Muscle of back (tissue), 3 donors: ENCODE measurements at regions not wholly inside any gene's neighbourhood (a gene's known extent, or its start where the extent isn't known, plus 50 kb on each side); places are given as distances from the start of the nearest gene placed in this dataset.
A peak's percentile ranks its signal among the peaks of the same experiment; 100 is the strongest.

Experiments
- DNase-seq, 3 donors: peaks; one replicate each; pipeline versions ENCODE4 v3.0.0 to v3.0.0-alpha.2; 2013

DNA sequence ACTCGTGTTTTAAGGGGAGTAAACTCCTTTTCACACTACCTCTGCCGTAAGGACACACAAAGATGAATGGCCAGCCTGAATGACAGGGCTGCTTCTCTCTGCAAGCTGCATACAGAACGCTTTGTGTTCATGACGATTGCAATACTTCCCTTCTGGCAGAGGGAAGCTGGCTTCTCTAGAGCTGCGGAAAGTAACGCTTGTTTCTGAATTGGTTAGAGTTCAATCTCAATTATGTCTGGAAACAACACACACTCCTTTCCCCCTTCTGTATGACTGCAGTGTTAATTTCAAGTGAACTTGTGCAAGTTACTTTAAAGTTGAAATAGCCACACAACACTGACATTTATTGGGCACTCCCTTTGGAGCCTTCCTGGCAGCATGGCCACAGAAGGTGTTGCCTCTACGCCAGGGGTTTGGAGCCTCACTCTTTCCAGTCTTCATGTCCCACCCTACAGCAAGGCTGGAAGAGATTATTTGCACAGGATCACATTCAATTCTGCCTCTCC is 242.6 kb downstream of the NDFIP2 start:
- peak; percentile 71 to 90 (median 78) for DNase-seq

DNA sequence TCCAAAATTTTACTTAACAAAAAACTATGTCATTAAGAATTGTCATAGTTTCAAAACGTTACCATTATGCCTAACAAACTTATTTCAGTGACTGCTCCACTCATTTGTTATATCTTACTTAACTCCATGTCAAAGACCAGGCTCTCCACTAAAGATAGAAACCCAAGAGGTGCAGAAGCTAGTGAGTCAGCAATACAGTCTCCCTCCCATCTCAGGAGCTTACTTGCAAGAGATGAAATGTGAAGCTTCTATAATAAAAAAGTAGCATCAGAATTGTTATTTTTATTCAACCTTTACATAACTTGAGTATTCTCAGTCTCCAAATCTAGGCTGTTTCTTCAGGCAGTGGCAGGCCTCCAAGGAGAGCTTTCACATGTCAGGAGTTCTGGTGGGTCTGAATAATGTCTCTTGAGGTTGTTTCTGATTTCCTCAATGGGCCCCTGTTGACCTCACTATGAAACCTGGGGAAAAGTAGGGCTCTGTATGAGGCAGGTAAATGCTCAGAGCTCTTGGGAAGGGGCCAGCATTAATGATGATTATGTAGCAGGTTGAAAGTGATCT is 242.0 kb downstream of the NDFIP2 start:
- no peak for DNase-seq

DNA sequence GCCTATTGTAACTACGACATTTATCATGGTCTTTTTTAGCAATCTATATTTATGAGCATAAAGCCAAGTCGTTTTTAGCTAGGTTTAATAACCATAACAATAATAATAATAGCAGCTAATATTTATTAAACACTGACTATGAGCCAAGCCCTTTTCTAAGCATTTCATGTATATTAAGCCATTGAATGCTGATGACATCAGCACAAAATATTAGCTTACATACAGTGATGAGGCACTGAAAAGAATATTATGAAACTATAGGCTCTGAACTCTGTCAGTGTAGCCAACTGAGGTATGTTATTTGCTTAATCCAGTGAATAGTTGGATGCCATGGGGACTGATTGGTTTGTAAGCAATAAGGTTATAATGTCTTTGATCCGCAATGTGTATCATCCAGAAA is 235.2 kb downstream of the NDFIP2 start:
- DNase-seq = no peak

DNA sequence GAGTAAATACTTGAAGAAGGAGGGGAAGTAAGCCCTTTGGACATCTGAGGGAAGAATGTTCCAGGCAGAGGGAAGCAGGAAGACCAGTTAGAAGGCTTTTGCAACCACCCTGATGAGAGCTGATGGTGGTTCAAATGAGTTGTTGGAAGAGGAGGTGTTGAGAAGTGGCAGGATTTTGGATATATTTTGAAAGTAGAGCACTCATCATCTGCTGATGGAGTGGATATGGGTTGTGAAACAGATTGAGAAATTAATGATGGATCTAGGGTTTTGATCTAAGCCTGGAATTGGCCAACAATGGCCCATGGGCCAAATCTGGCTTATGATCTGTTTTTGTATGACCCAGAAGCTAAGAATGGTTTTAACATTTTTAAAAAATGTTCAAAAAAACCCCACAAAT is 230.7 kb downstream of the NDFIP2 start:
- DNase-seq = no peak

DNA sequence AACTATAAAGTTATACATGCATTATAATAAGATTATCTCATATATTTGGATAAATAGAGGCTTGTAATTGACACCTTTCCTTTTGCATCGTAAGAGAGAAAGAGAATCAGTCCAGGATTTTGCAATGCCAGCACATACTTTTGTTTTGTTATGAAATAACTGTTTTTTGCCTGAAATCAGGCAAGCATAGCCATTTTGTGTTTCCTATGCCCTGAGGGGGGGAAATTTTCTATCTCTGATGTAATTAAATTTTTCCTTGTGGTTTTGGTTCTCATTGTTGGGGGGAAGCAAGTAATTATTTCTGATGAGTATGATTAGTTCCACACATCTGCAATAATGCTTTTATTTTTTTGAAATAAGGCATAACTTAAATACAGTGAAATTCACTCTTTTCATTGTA is 229.4 kb downstream of the NDFIP2 start:
- DNase-seq = no peak

DNA sequence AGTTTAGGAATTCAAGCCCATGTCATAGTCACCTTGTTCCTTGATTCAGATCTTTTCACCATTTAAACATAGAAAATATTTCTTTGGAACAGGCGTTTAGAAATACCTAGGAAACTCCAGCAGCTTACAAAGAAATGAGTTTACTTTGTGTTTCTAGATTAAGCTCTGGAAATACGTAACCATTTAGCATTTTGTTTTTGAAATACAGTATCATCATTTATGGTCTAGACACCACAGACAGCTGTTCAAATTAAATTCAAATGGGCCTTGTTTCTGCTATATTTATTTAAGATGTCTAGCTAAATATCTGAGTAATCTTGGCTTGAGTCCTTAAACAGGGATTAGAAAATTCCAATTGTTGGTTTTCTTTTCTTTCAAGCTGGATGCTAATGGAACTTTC is 228.5 kb downstream of the NDFIP2 start:
- peak in 1 of 3 donors; percentile 32 for DNase-seq

DNA sequence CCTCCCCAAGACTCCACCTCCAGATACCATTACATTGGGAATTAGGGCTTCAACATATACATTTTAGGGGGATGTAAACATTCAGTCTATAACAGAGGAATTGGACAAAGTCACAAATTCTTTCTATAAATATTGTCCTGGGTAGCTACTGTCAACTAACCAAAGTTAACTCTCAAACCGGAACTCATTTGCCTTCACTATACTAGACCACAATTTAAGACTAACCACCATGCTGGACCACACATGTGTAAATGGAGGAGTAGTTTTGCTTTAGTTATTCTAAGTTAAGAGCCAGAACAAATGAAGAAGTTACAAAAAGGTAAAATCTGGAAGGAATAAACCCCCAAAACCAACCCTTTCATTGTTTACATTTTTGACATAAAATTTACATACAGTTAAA is 222.8 kb downstream of the NDFIP2 start:
- no peak for DNase-seq

DNA sequence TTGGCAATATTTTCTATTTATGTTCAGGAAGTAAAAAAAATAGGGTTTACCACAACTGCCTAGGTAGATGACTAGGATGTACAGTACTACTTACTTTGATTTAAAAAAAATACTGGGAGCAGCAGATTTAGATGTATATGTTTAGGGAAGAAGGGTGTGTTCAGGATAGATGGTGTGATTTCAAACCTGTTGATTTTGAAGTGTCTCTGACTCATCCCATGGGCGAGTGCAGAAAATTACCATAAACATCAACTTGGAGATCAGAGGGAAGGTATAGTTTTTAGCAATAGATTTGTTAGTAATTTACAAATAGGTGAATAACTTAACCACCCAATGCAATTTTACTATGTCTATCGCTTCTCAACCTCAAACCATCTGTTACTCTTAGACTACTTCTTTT is 214.8 kb downstream of the NDFIP2 start:
- no peak for DNase-seq

DNA sequence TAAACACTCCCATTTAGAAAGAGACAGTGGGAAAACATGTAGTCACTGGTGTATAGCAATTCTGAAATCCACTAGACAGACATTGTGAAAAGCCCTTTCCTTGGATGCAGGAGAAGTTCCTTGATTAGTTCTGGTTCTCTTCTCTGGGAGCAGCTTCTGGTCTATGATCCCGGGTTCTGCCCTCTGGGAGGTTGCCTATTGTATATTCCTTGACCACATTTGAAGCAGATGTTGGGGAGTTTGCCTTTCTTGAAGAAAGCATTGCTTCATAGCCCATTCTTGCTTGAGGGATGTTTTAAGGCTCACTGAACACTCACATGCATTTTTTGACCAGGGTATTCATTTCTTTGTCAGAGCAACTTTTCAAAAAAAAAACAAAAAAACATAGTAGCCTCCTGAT is 211.9 kb downstream of the NDFIP2 start:
- no peak for DNase-seq

DNA sequence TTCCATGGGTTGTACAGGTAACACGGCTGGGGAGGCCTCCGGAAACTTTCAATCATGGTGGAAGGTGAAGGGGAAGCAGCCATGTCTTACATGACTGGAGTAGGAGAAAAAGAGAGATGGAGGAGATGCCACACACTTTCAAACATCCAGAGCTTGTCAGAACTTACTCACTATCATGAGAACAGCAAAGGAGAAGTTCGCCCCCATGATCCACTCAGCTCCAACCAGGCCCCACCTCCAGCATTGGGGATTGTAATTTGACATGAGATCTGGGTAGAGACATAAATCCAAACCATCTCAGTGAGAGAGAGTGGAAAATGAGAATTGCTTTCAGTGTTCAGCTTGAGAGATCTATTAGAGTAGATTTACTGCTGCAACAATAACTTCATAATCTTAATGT is 210.9 kb downstream of the NDFIP2 start:
- DNase-seq = no peak

DNA sequence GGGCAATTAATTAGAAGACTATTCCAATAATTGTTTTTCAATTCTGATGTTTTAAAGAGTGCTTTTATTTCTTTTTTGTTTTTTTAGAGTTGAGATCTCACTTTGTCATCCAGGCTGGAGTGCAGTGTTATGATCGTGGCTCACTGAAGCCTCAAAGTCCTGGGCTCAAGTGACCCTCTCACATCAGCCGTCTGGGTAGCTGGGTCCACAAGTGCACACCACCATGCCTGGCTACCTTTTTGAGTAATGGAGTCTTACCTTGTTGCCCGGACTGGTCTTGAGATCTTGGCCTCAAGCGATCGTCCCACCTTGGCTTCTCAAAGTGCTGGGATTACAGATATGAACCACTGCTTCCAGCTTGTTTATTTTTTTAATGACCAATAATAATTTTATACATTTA is 207.8 kb downstream of the NDFIP2 start:
- no peak for DNase-seq

DNA sequence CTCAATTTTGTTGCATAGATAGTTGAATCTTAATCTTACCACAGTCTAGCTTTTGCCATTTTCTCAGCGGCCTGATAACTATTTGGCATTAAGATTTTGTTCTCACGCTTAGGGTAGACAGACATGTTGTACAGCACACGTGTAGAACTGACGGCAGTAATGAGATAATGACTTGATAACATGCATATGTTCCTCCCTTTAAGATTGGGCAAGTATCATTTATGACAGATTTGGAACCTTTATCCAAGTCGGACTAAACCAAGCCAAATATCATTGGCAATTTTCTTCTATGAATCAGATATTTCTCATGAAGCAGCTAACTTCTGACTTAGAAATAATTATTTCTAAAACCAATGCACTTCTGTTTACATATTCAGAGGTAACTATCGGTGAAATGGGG is 205.5 kb downstream of the NDFIP2 start:
- DNase-seq = no peak

DNA sequence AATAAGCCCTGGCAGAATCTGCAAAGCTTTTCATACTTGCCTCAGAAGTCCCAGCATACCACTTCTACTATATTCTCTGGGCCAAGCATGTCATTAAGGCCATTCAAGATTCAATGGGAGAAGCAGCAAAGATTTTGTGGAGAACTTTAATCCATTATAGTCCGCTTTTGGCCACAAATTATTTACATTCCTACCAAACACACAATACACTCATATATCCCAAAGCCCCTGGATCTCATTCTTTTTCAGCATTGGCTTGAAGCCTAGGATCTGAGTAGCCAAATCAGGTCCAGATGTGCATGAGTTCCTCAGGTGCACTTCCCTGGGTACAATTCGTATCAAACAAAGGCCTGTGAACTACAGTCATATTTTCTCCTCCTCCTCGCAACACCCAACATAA is 203.4 kb downstream of the NDFIP2 start:
- no peak for DNase-seq

DNA sequence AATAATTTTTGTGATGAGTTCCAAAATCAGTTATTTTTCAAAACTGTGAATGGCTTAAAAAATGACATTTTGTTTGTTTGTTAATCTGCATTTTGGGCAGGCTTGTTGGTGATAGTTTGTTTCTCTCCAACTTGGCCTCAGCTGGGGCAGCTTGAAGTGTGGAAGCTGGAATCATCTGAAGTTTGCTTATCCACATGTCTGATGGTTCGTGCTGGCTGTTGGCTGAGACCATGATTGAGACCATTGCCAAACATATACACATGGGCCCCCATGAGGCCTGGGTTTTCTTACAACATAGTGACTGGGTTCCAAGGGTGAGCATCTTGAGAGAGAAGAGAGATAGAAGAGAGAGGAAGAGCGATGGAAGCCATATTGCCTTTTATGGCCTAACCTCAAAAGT is 201.2 kb downstream of the NDFIP2 start:
- no peak for DNase-seq

DNA sequence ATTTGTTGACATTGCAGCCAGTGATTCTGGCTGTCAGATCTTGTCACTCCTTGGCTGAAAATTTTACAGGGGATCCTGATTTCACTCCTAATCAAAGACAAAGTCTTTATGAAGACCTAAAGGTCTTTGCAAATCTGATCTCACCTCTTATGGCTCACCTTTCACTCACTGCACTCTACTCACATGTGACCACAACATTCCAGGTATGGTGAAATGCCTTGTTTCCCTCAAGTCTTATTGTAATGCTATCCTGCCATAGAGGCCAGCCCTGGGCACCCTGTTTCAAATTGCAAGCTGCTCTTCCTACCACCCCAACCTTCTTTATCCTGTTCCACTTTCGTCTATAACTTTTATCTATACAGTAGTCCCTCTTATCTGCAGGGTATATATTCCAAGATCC is 200.1 kb downstream of the NDFIP2 start:
- DNase-seq = no peak

DNA sequence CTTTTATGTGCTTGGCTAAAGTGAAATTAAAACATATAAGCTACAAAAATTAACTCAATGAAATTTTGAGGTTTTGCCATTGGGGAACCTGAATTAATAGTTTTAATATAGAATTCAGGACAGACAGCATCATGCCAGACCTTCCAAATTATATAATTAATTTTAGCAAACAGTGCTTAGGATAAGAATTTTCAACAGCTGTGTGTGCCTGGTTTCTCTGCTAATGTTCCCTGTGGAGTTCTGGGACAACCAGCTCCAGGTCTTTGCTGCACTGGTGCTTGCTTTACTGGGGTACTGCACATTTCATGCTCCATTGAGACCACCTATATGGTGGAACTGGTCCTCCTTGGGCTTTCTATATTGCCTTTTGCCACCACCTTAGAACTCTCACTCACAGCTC is 199.5 kb downstream of the NDFIP2 start:
- DNase-seq = no peak

DNA sequence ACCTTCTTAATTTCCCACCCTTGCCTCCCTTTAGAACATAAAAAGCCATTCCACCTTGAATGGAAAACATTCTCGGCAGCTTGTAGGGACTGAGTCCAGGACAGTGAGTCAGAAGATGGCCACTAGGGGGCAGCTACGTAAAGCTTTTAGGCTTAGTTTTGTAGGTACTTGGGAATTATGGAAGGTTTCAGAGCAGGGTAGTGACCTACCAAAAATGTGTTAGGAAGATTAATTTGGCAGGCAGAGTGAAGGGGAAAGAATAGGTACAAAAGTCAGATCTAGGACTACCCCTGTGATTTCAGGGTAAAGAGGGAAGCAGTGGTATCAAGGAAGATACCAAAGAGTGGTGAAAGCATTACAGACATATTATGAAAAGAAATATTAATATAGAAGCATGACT is 198.4 kb downstream of the NDFIP2 start:
- peak; percentile 55 to 76 (median 62) for DNase-seq

DNA sequence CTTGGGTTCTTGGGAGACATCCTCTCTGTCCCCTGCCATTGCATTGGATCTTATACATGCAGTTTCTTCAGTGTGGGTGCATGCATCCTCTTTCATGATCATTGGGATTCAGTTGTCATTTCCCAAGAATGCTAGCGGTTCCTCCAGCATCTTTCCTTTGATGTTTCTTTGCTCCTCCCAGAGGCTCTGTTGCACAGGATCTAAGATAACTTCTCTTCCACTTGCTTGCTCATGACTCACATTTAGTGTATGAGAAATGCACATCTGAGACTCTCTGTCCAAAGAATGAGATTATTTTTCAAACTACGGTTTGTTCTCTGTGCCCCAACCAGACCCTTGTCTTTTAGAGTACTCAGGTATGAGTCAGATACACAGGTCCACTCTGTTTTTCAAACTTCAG is 197.1 kb downstream of the NDFIP2 start:
- DNase-seq = no peak

DNA sequence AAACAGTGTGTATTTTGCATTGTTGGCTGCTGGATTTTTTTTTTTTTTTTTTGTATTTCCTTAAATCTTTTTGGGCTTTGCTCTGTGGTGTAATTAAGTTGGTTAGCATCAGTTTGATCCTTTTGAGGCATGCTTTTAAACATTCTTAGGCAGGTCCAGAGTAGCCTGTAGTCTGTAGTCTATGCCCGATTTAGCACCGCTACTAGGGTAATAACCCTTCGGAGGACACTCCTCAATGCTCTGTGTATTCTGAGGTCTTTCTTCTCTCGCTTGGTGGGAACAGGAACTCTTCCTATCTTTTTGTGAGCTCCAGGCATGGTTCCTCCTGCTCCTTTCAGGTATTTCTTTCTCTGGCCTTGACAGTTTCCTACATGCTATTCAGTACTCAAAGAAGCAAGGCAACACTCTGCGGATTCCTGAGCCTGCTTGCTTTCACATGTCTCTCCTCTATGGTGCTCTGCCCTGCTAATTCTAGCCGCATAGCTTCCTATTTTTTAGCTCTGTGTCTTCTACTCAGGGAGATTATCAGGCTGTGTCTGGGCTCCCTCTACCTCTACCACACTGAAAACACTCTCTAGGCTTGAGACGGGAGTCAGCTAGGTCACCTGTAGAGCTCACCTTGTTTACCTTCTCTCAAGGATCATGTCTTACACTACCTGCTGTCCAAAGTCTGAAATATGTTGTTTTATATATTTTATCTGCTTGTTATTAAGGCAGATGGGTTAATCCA is 195.1 kb downstream of the NDFIP2 start:
- no peak for DNase-seq

DNA sequence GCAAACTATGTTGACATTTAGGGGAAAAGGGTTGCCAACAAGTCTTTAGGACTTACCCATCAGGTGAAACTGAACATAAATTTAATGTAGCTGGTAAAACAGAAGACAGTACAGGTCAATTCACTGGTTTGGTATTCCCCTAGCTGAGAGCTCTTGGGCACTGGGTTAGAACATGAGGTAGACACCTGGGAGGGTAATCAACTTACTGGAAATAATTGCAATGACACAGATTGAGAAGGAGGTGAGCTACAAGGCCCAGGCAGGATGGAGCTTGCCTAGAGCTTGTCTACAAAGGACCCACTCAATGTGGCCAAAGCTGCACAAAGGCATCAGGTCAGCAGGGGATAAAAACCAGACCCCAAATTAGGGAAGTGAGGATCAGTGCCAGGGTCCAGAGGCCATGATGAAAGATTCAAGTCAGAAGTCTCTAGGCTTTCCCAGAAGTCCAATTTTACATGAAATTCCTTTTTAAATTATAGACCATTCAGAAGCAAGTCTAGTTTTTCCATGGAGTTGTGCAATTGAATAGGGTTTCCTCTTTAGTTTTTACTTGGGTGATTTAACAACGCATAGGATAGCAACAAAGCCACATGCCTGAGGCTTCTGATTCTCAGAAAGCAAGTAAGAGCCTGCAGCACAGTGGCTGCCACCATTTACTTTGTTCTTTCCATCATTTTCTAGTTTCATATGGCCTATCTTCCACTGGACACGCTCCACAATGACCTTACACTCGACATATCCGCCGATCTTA is 194.0 kb downstream of the NDFIP2 start:
- DNase-seq = no peak

DNA sequence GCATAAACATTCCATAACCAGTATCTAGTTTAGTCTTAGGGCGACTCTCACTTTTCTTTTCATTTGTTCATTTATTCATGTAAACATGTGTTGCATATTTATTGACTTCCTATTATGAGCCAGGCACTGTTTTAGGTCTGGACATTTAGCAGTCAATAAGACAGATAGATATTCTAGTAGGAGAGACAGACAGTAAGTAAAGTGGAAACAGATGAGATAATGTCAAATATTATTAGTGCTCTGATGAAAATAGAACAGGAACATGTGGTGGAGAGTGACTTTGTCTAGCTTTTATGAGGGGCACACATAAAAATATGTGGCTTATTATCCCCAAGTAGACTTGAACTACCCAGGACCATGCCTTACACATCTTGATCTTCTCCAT is 193.0 kb downstream of the NDFIP2 start:
- DNase-seq = no peak

DNA sequence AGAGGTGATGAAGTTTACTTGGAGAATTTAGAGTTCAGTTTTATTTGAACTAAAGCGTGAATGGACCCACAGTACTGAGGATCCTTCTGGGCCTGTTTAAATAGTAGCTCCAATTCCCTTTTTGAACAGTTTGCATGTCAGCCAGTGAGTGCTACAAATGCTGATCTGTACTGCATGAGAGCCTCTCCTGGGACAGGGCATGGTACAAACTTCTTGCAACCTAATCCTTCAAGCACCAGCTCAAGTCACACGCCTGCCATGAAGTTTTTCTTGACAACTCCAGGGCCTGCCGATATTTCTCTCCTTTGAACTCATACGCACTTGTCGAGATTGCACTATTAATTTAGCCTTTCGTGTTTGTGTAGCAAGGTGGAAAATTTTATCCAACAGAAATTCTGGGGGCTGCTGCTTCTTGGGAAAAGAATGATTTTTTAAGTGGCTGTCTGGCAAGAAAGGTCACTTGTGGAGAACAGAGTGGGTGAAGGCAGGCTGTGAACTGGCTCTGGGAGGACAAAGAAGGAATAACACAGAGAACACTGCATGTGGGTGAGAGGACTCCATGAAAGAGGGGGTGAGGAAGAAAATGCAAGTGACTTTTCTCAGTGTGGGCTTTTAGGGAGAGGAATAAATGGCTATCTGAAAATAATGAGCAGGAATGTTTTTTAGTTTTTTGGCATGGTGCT is 192.5 kb downstream of the NDFIP2 start:
- DNase-seq = no peak

DNA sequence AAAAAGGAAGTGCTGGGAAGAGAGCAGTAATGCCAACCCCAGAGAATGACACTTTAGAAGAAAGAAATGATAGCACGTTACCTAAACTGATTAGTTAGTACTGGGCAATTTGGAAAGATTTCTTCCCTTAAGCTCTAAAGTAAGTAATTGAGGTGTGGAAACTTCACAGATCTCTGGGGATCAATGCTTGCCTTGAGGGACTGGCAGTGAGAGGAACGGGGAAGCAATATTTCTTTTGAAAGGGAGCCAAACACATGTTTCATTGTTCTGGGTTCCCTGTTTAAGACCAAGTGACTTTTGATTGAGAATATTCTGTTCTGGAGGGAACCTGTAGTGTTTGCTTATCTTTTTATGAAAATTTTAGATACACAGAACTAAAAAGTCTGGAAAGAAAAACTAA is 190.5 kb downstream of the NDFIP2 start:
- no peak for DNase-seq
